Stomach smooth muscle (tissue), 2 donors: ENCODE measurements at regions not wholly inside any gene's neighbourhood (a gene's known extent, or its start where the extent isn't known, plus 50 kb on each side); places are given as distances from the start of the nearest gene placed in this dataset.
"Not testable (repeated sequence)": the region's sequence is repeated elsewhere in the genome, so short reads cannot be mapped to it uniquely, and the experiment has no call there.

Source experiments
- H3K27ac ChIP-seq: one replicate; pipeline ENCODE4 v1.7.0; 2013; ENCODE audit warnings: mild to moderate bottlenecking, low read length, inconsistent platforms
- H3K27me3 ChIP-seq, 2 donors: one replicate each; pipeline ENCODE4 v1.7.0; 2013; ENCODE audit warnings: low read length in 2 of 2; ENCODE audit not compliant: insufficient read depth in 2 of 2, control insufficient read depth in 1 of 2
- H3K36me3 ChIP-seq, 2 donors: one replicate each; pipeline ENCODE4 v1.7.0; 2013; ENCODE audit warnings: low read length in 2 of 2; ENCODE audit not compliant: control insufficient read depth in 2 of 2, insufficient read depth in 2 of 2
- H3K4me1 ChIP-seq: one replicate; pipeline ENCODE4 v1.7.0; 2013; ENCODE audit warnings: low read length; ENCODE audit not compliant: control insufficient read depth, insufficient read depth
- H3K4me3 ChIP-seq, 2 donors: one replicate each; pipeline ENCODE4 v1.7.0; 2013; ENCODE audit warnings: low read length in 2 of 2
- H3K9ac ChIP-seq, 2 donors: one replicate each; pipeline ENCODE4 v1.7.0; 2013; ENCODE audit warnings: low read length in 2 of 2, mild to moderate bottlenecking in 1 of 2
- H3K9me3 ChIP-seq, 2 donors: one replicate each; pipeline ENCODE4 v1.7.0; 2013; ENCODE audit warnings: low read length in 2 of 2; ENCODE audit not compliant: control insufficient read depth in 2 of 2
- donor health status: healthy.
- donor health status: Pancreatic carcinoma.

- Histone ChIP-seq H3K36me3 (no peaks in the 10 kb centered on the region), H3K4me3 (no peak overlapping the region), H3K27ac (no peak overlapping the region), H3K4me1 (no peaks in the 10 kb centered on the region), H3K9me3 (no peaks in the 10 kb centered on the region), H3K9ac (no peak overlapping the region), H3K27me3 (no peaks in the 10 kb centered on the region)
Measured at GRCh38 chr3:166606988-166607387, 769.8 kb upstream of the BCHE start.

GRCh38 chr3:166593776-166594175, 756.6 kb upstream of the BCHE start:
- H3K4me3 ChIP-seq = no peak overlapping the region
- H3K27ac ChIP-seq = no peak overlapping the region
- H3K9ac ChIP-seq = no peak overlapping the region
- no peaks in the 10 kb centered on the region for H3K27me3 ChIP-seq
- no peaks in the 10 kb centered on the region for H3K9me3 ChIP-seq
- H3K36me3 ChIP-seq = no peaks in the 10 kb centered on the region
- H3K4me1 ChIP-seq = no peaks in the 10 kb centered on the region

- no peak overlapping the region for H3K4me3 ChIP-seq
- no peaks in the 10 kb centered on the region for H3K27me3 ChIP-seq
- H3K27ac ChIP-seq = no peak overlapping the region
- no peaks in the 10 kb centered on the region for H3K4me1 ChIP-seq
- no peaks in the 10 kb centered on the region for H3K36me3 ChIP-seq
- H3K9me3 ChIP-seq = no peaks in the 10 kb centered on the region
- H3K9ac ChIP-seq = no peak overlapping the region
Measured at GRCh38 chr3:166582236-166582635, 745.0 kb upstream of the BCHE start.

- Histone ChIP-seq H3K36me3 (no peaks in the 10 kb centered on the region), H3K9ac (no peak overlapping the region), H3K4me3 (no peak overlapping the region), H3K27ac (no peak overlapping the region), H3K27me3 (no peaks in the 10 kb centered on the region), H3K4me1 (no peaks in the 10 kb centered on the region), H3K9me3 (no peaks in the 10 kb centered on the region)
Measured at GRCh38 chr3:166580561-166580960, 743.3 kb upstream of the BCHE start.

GRCh38 chr3:166575161-166575560, 737.9 kb upstream of the BCHE start:
- H3K9ac ChIP-seq = no peak overlapping the region

GRCh38 chr3:166571686-166572085, 734.5 kb upstream of the BCHE start:
- not testable (repeated sequence) for H3K36me3 ChIP-seq, H3K27me3 ChIP-seq, H3K9me3 ChIP-seq, H3K9ac ChIP-seq, H3K27ac ChIP-seq, H3K4me1 ChIP-seq, H3K4me3 ChIP-seq

More at GRCh38 chr3:166575161-166575560, 737.9 kb upstream of the BCHE start:
- no peak overlapping the region for H3K4me3 ChIP-seq
- H3K36me3 ChIP-seq = no peaks in the 10 kb centered on the region
- no peaks in the 10 kb centered on the region for H3K27me3 ChIP-seq
- peaks cover 0 to 3% of the 10 kb centered on the region in 2 donors for H3K9me3 ChIP-seq
- no peaks in the 10 kb centered on the region for H3K4me1 ChIP-seq
- H3K27ac ChIP-seq = no peak overlapping the region

- Histone ChIP-seq H3K9ac (no peak overlapping the region), H3K9me3 (peaks cover 0 to 3% of the 10 kb centered on the region in 2 donors), H3K27me3 (no peaks in the 10 kb centered on the region), H3K4me1 (no peaks in the 10 kb centered on the region), H3K27ac (no peak overlapping the region), H3K4me3 (no peak overlapping the region), H3K36me3 (no peaks in the 10 kb centered on the region)
Measured at GRCh38 chr3:166570102-166570501, 732.9 kb upstream of the BCHE start.

GRCh38 chr3:166569589-166569988, 732.4 kb upstream of the BCHE start:
- H3K36me3 ChIP-seq = no peaks in the 10 kb centered on the region
- no peak overlapping the region for H3K27ac ChIP-seq
- H3K27me3 ChIP-seq = no peaks in the 10 kb centered on the region
- no peaks in the 10 kb centered on the region for H3K4me1 ChIP-seq
- H3K9ac ChIP-seq = no peak overlapping the region
- peaks cover 0 to 3% of the 10 kb centered on the region in 2 donors for H3K9me3 ChIP-seq
- no peak overlapping the region for H3K4me3 ChIP-seq

GRCh38 chr3:166560253-166560652, 723.0 kb upstream of the BCHE start:
- H3K36me3 ChIP-seq = no peaks in the 10 kb centered on the region
- no peak overlapping the region for H3K9ac ChIP-seq
- H3K4me3 ChIP-seq = no peak overlapping the region
- no peaks in the 10 kb centered on the region for H3K27me3 ChIP-seq
- no peak overlapping the region for H3K27ac ChIP-seq
- no peaks in the 10 kb centered on the region for H3K9me3 ChIP-seq
- H3K4me1 ChIP-seq = no peaks in the 10 kb centered on the region

- H3K9me3 ChIP-seq = no peaks in the 10 kb centered on the region
- H3K36me3 ChIP-seq = no peaks in the 10 kb centered on the region
- H3K27me3 ChIP-seq = no peaks in the 10 kb centered on the region
- no peak overlapping the region for H3K27ac ChIP-seq
- H3K4me3 ChIP-seq = no peak overlapping the region
- H3K9ac ChIP-seq = no peak overlapping the region
- H3K4me1 ChIP-seq = peaks cover 3% of the 10 kb centered on the region
Measured at GRCh38 chr3:166556955-166557354, 719.7 kb upstream of the BCHE start.

GRCh38 chr3:166554023-166554422, 716.8 kb upstream of the BCHE start:
- no peaks in the 10 kb centered on the region for H3K27me3 ChIP-seq
- H3K9ac ChIP-seq = no peak overlapping the region
- H3K9me3 ChIP-seq = no peaks in the 10 kb centered on the region
- peak overlapping the region in 1 of 2 donors; percentile 2 for H3K4me3 ChIP-seq
- peaks cover 3% of the 10 kb centered on the region for H3K4me1 ChIP-seq
- no peak overlapping the region for H3K27ac ChIP-seq
- H3K36me3 ChIP-seq = no peaks in the 10 kb centered on the region
